T1000 (cell line): ENCODE measurements at regions not wholly inside any gene's neighbourhood (a gene's known extent, or its start where the extent isn't known, plus 50 kb on each side); places are given as distances from the start of the nearest gene placed in this dataset.
"Not testable (repeated sequence)": the region's sequence is repeated elsewhere in the genome, so short reads cannot be mapped to it uniquely, and the experiment has no call there.

Experiments used
- DNase-seq: peaks from one replicate; lab custom pipeline; 2025; ENCODE audit warnings: mixed read lengths; lab: John Stamatoyannopoulos, UW

- DNase-seq = no peak
Observed at GRCh38 chr1:68782890-68783289, 286.0 kb upstream of the DEPDC1 start.

GRCh38 chr1:68785328-68785727, 288.4 kb upstream of the DEPDC1 start:
- no peak for DNase-seq

- DNase-seq = no peak
Observed at GRCh38 chr1:68788762-68789161, 291.9 kb upstream of the DEPDC1 start.

GRCh38 chr1:68791800-68792199, 294.9 kb upstream of the DEPDC1 start:
- DNase-seq = no peak

- DNase-seq = no peak
Observed at GRCh38 chr1:68795956-68796355, 299.1 kb upstream of the DEPDC1 start.

- DNase-seq = no peak
Observed at GRCh38 chr1:68796888-68797287, 300.0 kb upstream of the DEPDC1 start.

GRCh38 chr1:68798071-68798470, 301.2 kb upstream of the DEPDC1 start:
- DNase-seq = no peak

DNA sequence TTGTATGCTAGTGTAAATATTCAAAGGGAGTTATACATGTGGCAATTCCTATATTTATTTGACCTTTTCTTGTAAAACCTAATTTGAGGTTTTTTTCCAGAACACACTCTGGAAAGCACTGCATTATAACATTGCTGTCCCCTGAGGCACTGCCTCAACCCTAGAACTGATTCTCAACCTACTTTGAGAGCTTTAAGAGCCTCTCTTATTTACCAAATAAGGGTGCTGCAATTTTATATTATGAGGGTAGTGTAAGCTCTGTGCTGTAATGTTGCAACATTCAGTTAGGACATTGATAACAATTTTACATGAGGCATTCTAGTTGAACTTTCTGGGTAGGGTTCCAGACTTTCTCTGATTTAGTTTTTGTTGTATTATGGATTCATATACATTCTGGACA, 302.2 kb upstream of the DEPDC1 start:
- no peak for DNase-seq

DNA sequence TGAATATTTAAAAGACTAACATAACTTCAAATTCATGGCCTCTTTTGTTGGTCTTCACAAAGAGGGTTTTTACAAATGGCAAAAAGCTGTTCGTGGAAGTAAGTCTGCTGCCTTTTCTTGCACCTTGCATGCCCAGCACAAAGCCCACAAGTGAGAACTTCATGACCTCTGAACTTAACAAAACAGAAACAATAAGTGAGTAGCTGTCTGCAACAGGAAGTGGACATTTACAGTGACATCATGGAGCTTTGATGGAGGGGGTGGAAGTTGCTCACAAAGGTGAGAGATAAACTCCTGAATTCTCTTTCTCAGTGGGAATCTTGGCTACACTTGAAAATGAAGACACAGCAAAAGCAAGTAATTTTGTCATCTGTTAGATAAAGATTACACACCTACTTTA, 303.3 kb upstream of the DEPDC1 start:
- no peak for DNase-seq

GRCh38 chr1:68801440-68801839, 304.6 kb upstream of the DEPDC1 start:
- no peak for DNase-seq

DNA sequence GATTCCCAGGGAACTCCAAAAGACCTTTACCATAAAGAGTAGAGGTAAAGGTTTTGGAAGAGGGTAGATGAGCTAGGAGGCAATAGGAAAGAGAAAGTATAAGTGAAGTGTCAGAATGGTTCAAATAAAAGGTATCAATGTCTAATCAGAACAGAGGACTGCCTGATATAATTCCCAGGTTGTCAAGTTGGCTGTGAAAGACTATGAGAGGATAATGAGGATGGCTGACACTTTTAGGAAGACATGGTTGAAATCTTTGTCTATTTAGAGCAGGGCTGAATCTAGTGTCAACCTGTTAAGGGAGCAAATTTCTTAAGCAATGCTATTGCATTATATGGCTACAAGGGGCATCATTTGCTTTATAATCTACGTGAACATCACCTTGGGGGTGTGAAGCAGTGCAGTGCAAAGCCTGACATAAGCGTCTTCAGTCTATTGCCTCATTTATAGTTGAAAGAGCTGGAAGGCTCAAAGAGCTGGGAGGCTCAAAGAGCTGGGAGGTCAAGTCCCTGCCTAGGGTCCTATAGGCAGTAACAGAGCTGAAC, 308.3 kb upstream of the DEPDC1 start:
- no peak for DNase-seq

DNA sequence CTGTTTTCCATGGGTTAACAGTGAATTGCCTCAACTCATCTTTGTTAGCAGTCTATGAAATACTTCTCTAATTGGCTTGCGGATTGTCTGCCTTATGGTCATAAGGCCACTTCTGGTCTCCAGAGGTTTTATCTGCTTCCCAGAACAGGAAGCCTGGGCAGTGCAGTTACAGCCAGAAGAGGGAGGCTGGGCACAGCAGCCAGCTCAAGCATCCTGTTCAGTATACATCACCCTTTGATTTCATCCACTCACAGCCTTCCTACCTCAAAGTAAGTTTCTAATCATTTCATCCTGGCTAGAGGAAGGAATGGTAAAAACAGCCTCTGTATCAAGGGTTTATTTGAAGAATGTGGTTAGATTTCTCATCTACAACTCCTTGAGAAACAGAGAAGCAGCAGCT, 311.5 kb upstream of the DEPDC1 start:
- no peak for DNase-seq

- no peak for DNase-seq
Observed at GRCh38 chr1:68811806-68812205, 314.9 kb upstream of the DEPDC1 start.

- no peak for DNase-seq
Observed at GRCh38 chr1:68812333-68812732, 315.5 kb upstream of the DEPDC1 start.

DNA sequence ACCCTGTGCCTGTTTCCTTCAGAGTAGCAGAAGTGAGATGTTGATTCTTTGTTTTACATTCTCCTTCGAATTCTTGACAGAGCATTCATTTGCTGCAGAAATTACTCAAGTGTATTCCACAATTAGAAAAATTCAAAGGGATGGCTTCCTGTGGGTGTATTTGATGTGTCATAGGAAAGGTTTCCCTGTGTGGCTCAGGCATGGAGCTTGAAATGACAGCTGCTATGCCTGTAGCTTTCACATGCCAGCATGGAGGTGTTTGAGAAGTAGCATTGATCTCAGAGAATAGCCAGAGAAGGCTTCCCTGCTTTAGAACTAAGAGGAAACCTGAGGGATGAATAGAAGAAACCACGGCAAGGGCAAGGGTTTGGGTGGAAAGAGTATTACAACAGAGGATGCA, 317.2 kb upstream of the DEPDC1 start:
- no peak for DNase-seq

DNA sequence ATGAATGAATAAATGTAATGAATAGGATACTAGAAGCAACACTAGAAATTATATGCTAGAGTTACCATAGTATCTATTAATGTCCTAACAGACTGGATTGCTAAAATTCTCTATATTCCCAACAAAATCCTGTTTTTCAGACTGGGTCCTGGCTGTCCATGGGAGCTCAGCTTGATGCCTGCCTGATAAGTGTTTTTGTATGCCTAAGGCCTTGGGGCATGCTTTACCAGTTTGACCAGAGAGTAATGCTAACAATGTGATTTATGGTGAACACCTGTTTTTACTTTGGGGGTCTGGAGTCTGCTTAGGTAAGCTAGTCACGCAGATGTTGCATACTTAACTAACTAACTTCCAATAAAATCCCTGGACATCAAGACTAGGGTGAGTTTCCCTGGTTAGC, 318.8 kb upstream of the DEPDC1 start:
- no peak for DNase-seq

DNA sequence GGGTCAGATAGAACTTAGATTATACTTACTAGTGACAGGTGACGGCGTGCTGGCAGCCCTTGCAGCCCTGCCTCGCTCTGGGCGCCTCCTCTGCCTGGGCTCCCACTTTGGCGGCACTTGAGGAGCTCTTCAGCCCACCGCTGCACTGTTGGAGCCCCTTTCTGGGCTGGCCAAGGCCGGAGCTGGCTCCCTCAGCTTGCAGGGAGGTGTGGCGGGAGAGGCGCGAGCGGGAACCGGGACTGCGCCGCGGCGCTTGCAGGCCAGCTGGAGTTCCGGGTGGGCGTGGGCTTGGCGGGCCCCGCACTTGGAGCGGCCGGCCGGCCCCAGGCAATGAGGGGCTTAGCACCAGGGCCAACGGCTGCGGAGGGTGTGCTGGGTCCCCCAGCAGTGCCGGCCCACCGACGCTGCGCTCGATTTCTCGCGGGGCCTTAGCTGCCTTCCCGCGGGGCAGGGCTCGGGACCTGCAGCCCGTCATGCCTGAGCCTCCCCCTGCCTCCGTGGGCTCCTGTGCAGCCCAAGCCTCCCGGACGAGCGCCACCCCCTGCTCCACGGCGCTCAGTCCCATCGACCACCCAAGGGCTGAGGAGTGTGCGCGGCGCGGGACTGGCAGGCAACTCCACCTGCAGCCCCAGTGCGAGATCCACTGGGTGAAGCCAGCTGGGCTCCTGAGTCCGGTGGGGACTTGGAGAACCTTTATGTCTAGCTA, 320.8 kb upstream of the DEPDC1 start:
- DNase-seq = not testable (repeated sequence)

- no peak for DNase-seq
Observed at GRCh38 chr1:68819190-68819829, 322.4 kb upstream of the DEPDC1 start.

GRCh38 chr1:68820151-68820550, 323.3 kb upstream of the DEPDC1 start:
- DNase-seq = no peak

- no peak for DNase-seq
Observed at GRCh38 chr1:68826836-68827235, 330.0 kb upstream of the DEPDC1 start.

GRCh38 chr1:68827261-68827660, 330.4 kb upstream of the DEPDC1 start:
- DNase-seq = no peak

- DNase-seq = no peak
Observed at GRCh38 chr1:68828013-68828412, 331.1 kb upstream of the DEPDC1 start.

DNA sequence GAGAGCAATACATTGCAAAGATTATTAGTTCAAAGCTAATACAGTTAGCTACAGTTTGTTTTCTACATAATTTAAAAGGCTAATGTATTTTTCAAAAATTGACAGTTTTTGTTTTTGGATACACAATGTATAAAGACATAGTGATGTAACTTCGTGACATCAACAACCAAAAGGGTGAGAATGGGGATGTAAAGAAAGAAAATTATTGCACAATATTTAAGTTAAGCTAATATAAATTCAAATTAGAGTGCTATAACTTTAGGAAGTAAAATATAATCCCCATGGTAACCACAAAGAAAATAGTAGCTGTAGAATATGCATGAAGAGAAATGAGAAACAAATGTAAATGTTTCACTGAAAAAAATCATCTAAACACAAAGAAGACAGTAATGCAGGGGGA, 334.4 kb upstream of the DEPDC1 start:
- no peak for DNase-seq

DNA sequence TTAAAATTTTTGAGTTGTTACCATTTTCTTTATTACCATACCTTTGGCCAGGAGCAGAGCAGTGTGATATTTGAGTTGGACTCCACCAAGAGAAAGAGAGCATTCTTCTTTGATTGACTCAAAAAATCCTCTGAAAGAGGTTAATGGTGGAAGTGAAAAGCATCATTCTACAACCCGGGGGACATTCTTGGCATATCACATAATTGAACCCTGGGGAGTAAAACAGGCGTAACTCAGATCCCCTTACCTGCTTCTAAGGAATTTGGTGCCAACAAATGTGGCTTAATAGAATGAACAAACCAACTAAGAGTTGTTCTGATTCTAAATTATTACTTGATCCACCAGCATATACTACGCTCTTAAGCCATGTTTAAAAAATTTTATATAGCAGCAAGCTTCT, 351.1 kb upstream of the DEPDC1 start:
- no peak for DNase-seq
